PC-3 (cell line): ENCODE measurements at regions not wholly inside any gene's neighbourhood (a gene's known extent, or its start where the extent isn't known, plus 50 kb on each side); places are given as distances from the start of the nearest gene placed in this dataset.

Experiments
- ATAC-seq: fragments of 200-7000 bp; cut with Tn5 transposase; 2 replicates; pipeline ENCODE4 v1.9.1; 2020; ENCODE audit warnings: mild to moderate bottlenecking, moderate library complexity
- BruUV-seq: library from RNA; stranded (reverse); fragments of 400-500 nt; replicated peaks from 2 replicates; lab custom pipeline; 2021; lab: Mats Ljungman, UMichigan
- CTCF ChIA-PET: fragments of 300-600 bp; sonication (Branson Sonifier 250); formaldehyde crosslinking; loops from one replicate; lab custom pipeline; 2022; ENCODE audit warnings: antibody characterized with exemption; lab: Charles Lee
- POLR2A ChIA-PET: fragments of 300-600 bp; sonication (Branson Sonifier 250); formaldehyde crosslinking; loops from one replicate; lab custom pipeline; 2022; ENCODE audit warnings: antibody characterized with exemption; ENCODE audit not compliant: unreplicated experiment; lab: Charles Lee
- DNase-seq: peaks from one replicate; pipeline ENCODE4 v3.0.0-alpha.2; 2015
- H2AFZ ChIP-seq: fragments of 300-600 bp; sonication (generic); 2 replicates; pipeline ENCODE4 v1.6.0; 2016; ENCODE audit warnings: antibody characterized with exemption, low read length
- H3F3A ChIP-seq: fragments of 300-600 bp; sonication (generic); one replicate; pipeline ENCODE4 v1.6.0; 2017; ENCODE audit warnings: antibody characterized with exemption, low read length, control low read depth, mild to moderate bottlenecking; ENCODE audit not compliant: unreplicated experiment
- H3K27ac ChIP-seq: fragments of 300-600 bp; sonication (generic); 2 replicates; pipeline ENCODE4 v1.5.1; 2016; ENCODE audit warnings: mild to moderate bottlenecking, low read length
- H3K27me3 ChIP-seq: fragments of 300-600 bp; sonication (generic); 2 replicates; pipeline ENCODE4 v1.6.1; 2016; ENCODE audit warnings: low read length, mixed read lengths
- H3K36me3 ChIP-seq: fragments of 300-600 bp; sonication (generic); 2 replicates; pipeline ENCODE4 v1.6.1; 2016; ENCODE audit warnings: low read depth, mixed run types, low read length, mixed read lengths
- H3K4me1 ChIP-seq: fragments of 300-600 bp; sonication (generic); 2 replicates; pipeline ENCODE4 v1.5.1; 2016; ENCODE audit warnings: low read length; ENCODE audit not compliant: insufficient read depth
- H3K4me2 ChIP-seq: fragments of 300-600 bp; sonication (generic); 2 replicates; pipeline ENCODE4 v1.6.0; 2016; ENCODE audit warnings: low read length
- H3K4me3 ChIP-seq: fragments of 300-600 bp; sonication (generic); 2 replicates; pipeline ENCODE4 v1.5.1; 2016; ENCODE audit warnings: mild to moderate bottlenecking, low read length, mixed read lengths
- H3K79me2 ChIP-seq: fragments of 300-600 bp; sonication (generic); 2 replicates; pipeline ENCODE4 v1.6.1; 2017; ENCODE audit warnings: low read length, mixed read lengths
- H3K9ac ChIP-seq: fragments of 300-600 bp; sonication (generic); 2 replicates; pipeline ENCODE4 v1.6.0; 2016; ENCODE audit warnings: mild to moderate bottlenecking, low read length
- H3K9me2 ChIP-seq: fragments of 300-600 bp; sonication (generic); replicated peaks from 2 replicates; pipeline ENCODE4 v1.6.1; 2016; ENCODE audit warnings: mixed run types, low read length, mixed read lengths
- H3K9me3 ChIP-seq: fragments of 300-600 bp; sonication (generic); 2 replicates; pipeline ENCODE4 v1.6.1; 2016; ENCODE audit warnings: low read length, mixed read lengths
- H4K20me1 ChIP-seq: fragments of 300-600 bp; sonication (generic); 2 replicates; pipeline ENCODE4 v1.6.1; 2016; ENCODE audit warnings: low read length, mixed read lengths
- CTCF ChIP-seq: fragments of 300-600 bp; sonication (generic); conservative IDR thresholded peaks from 2 replicates; pipeline ENCODE4 v1.5.1; 2017; ENCODE audit warnings: antibody characterized with exemption, low read depth, mild to moderate bottlenecking, low read length
- EZH2 ChIP-seq: fragments of 300-600 bp; sonication (generic); IDR thresholded peaks from one replicate; pipeline ENCODE4 v1.6.1; 2017; ENCODE audit warnings: antibody characterized with exemption, mild to moderate bottlenecking, low read length; ENCODE audit not compliant: unreplicated experiment
- EZH2phosphoT487 ChIP-seq: fragments of 300-600 bp; sonication (generic); IDR thresholded peaks from 2 replicates; pipeline ENCODE4 v1.6.1; 2018; ENCODE audit warnings: mild to moderate bottlenecking, antibody characterized with exemption, low read length, borderline replicate concordance
- intact Hi-C: fragments of 100-400 bp; cut with micrococcal nuclease; formaldehyde crosslinking; loops from 2 replicates; pipeline ENCODE4 v1.9.0; 2023

DNA sequence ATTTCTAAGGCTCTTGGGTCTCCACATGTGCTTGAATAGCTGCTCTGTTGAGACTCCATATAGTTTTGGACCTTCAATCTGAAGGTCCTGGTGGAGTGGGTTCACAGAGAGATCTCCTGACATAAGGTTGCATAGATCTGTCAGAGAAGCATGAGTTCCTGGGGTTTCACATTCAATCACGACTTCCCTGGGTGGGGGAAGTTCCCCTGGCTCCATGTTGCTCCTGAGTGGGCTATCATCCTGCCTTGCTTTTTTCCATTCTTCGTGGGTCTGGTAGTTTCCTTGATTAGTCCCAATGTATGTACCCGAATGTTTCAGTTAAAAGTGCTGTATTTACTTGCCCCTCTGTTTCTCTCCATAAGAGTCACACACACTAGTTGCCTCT is 181.8 kb downstream of the RASSF9 start:
- no peaks in the 10 kb centered on the region for H3F3A ChIP-seq
- ATAC-seq (no peak), DNase-seq (no peak)
- no peaks in the 10 kb centered on the region for H3K79me2 ChIP-seq
- H4K20me1 ChIP-seq, result no peaks in the 10 kb centered on the region
- no peak overlapping the region for H2AFZ ChIP-seq
- no peak overlapping the region for H3K9ac ChIP-seq
- no peak overlapping the region for H3K27ac ChIP-seq
- no peaks in the 10 kb centered on the region for H3K9me2 ChIP-seq
- H3K27me3 ChIP-seq, result no peaks in the 10 kb centered on the region
- no peak overlapping the region for H3K4me2 ChIP-seq
- BruUV-seq, result no TSS peak
- H3K36me3 ChIP-seq, result no peaks in the 10 kb centered on the region
- TF ChIP-seq CTCF, result no peak
- TF ChIP-seq EZH2phosphoT487, result no peak
- TF ChIP-seq EZH2, result no peak
- ChIA-PET CTCF (no interaction called here), POLR2A (no interaction called here)
- no peaks in the 10 kb centered on the region for H3K9me3 ChIP-seq
- intact Hi-C loops, result no loop called here
- H3K4me1 ChIP-seq, result no peaks in the 10 kb centered on the region
- no peak overlapping the region for H3K4me3 ChIP-seq

DNA sequence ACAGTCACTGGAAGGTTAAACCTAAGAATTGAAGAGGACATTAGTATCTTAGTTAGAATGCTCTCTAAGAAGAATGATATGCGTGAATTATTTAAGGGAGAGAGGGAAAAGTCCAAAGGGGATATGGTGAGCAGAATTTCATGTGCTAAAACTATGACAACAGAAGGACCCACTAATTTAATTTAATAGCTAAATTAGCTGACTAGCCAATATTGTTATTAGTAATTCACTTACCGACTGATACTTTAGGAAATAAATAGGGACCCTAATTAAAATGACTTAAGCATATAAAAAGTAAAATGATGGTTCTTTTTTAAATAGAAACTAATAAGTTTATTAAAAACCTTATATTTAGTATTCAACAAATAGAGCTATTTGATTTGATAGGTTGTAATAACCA is 179.6 kb downstream of the RASSF9 start:
- Histone ChIP-seq H3K9me2 (no peaks in the 10 kb centered on the region), H3K79me2 (no peaks in the 10 kb centered on the region), H3K4me1 (no peaks in the 10 kb centered on the region), H3K9ac (no peak overlapping the region), H3K27me3 (no peaks in the 10 kb centered on the region), H3K4me2 (no peak overlapping the region), H3F3A (no peaks in the 10 kb centered on the region), H3K36me3 (no peaks in the 10 kb centered on the region), H3K4me3 (no peak overlapping the region), H3K27ac (no peak overlapping the region), H3K9me3 (no peaks in the 10 kb centered on the region), H4K20me1 (no peaks in the 10 kb centered on the region), H2AFZ (no peak overlapping the region)
- TF ChIP-seq EZH2phosphoT487 (no peak), CTCF (no peak), EZH2 (no peak)
- ChIA-PET CTCF (no interaction called here), POLR2A (no interaction called here)
- no peak for ATAC-seq
- DNase-seq, result no peak
- BruUV-seq, result no TSS peak
- intact Hi-C loops, result no loop called here

GRCh38 chr12:85657251-85657650 is 179.0 kb downstream of the RASSF9 start:
- H3K79me2 ChIP-seq, result no peaks in the 10 kb centered on the region
- ATAC-seq (no peak), DNase-seq (no peak)
- no peaks in the 10 kb centered on the region for H3K27me3 ChIP-seq
- H3K36me3 ChIP-seq, result no peaks in the 10 kb centered on the region
- no peak overlapping the region for H3K27ac ChIP-seq
- BruUV-seq, result no TSS peak
- no peak overlapping the region for H3K4me3 ChIP-seq
- H4K20me1 ChIP-seq, result no peaks in the 10 kb centered on the region
- no peaks in the 10 kb centered on the region for H3F3A ChIP-seq
- no peak overlapping the region for H3K9ac ChIP-seq
- POLR2A ChIA-PET, result no interaction called here
- no peaks in the 10 kb centered on the region for H3K4me1 ChIP-seq
- intact Hi-C loops, result no loop called here
- no peaks in the 10 kb centered on the region for H3K9me2 ChIP-seq
- H3K4me2 ChIP-seq, result no peak overlapping the region
- H3K9me3 ChIP-seq, result no peaks in the 10 kb centered on the region
- TF ChIP-seq EZH2, result no peak
- no peak for TF ChIP-seq EZH2phosphoT487
- no peak for TF ChIP-seq CTCF
- no peak overlapping the region for H2AFZ ChIP-seq
- CTCF ChIA-PET, result no interaction called here
